GM23338 (cell line): ENCODE measurements at regions not wholly inside any gene's neighbourhood (a gene's known extent, or its start where the extent isn't known, plus 50 kb on each side); places are given as distances from the start of the nearest gene placed in this dataset.

Source experiments
- ATAC-seq: fragments of 200-7000 bp; cut with Tn5 transposase; 3 replicates; pipeline ENCODE4 v1.9.1; 2020
- DNase-seq: peaks from one replicate; pipeline ENCODE4 v3.0.0-alpha.2; 2015; ENCODE audit warnings: low spot score
- H2AFZ ChIP-seq: fragments of 200-600 bp; sonication (generic); 2 replicates; pipeline ENCODE4 v1.8.0; 2016; ENCODE audit warnings: antibody characterized with exemption, mild to moderate bottlenecking, moderate library complexity
- H3F3A ChIP-seq: fragments of 200-600 bp; sonication (generic); replicated peaks from 2 replicates; pipeline ENCODE4 v1.8.0; 2017; ENCODE audit warnings: antibody characterized with exemption, mixed run types, low read depth
- H3K27ac ChIP-seq: fragments of 200-600 bp; sonication (generic); 2 replicates; pipeline ENCODE4 v1.6.1; 2016; ENCODE audit warnings: low read depth
- H3K27me3 ChIP-seq: fragments of 200-600 bp; sonication (generic); 2 replicates; pipeline ENCODE4 v1.8.0; 2016; ENCODE audit warnings: mild to moderate bottlenecking, mixed run types, moderate library complexity; ENCODE audit not compliant: insufficient read depth
- H3K36me3 ChIP-seq: fragments of 200-600 bp; sonication (generic); 2 replicates; pipeline ENCODE4 v1.8.0; 2016; ENCODE audit warnings: mild to moderate bottlenecking; ENCODE audit not compliant: insufficient read depth
- H3K4me1 ChIP-seq: fragments of 200-600 bp; sonication (generic); 2 replicates; pipeline ENCODE4 v1.8.0; 2016; ENCODE audit warnings: mild to moderate bottlenecking, moderate library complexity; ENCODE audit not compliant: insufficient read depth
- H3K4me2 ChIP-seq: fragments of 200-600 bp; sonication (generic); 2 replicates; pipeline ENCODE4 v1.7.1; 2017; ENCODE audit warnings: mixed run types
- H3K4me3 ChIP-seq: fragments of 200-600 bp; sonication (generic); 2 replicates; pipeline ENCODE4 v1.6.1; 2016; ENCODE audit warnings: mixed run types
- H3K79me2 ChIP-seq: fragments of 200-600 bp; sonication (generic); replicated peaks from 2 replicates; pipeline ENCODE4 v1.8.0; 2017; ENCODE audit warnings: mild to moderate bottlenecking; ENCODE audit not compliant: insufficient read depth
- H3K9me2 ChIP-seq: fragments of 200-600 bp; sonication (generic); 2 replicates; pipeline ENCODE4 v1.8.0; 2017; ENCODE audit not compliant: insufficient read depth
- H4K20me1 ChIP-seq: fragments of 200-600 bp; sonication (generic); replicated peaks from 2 replicates; pipeline ENCODE4 v1.8.0; 2017; ENCODE audit warnings: mild to moderate bottlenecking; ENCODE audit not compliant: insufficient read depth
- H3K27ac Mint-ChIP-seq: 2 replicates; pipeline ENCODE4 v1.8.0; 2020; ENCODE audit warnings: inconsistent platforms, mild to moderate bottlenecking, moderate library complexity, mixed read lengths
- H3K27me3 Mint-ChIP-seq: 3 replicates; pipeline ENCODE4 v1.8.0; 2022; ENCODE audit warnings: low read depth, mild to moderate bottlenecking, moderate library complexity, mixed read lengths, inconsistent platforms; ENCODE audit not compliant: insufficient read depth, poor library complexity
- H3K36me3 Mint-ChIP-seq: 3 replicates; pipeline ENCODE4 v1.8.0; 2021; ENCODE audit warnings: low read depth, mild to moderate bottlenecking, inconsistent platforms, moderate library complexity, mixed read lengths
- H3K4me1 Mint-ChIP-seq: 3 replicates; pipeline ENCODE4 v1.8.0; 2020; ENCODE audit warnings: mild to moderate bottlenecking, inconsistent platforms, mixed read lengths
- H3K4me3 Mint-ChIP-seq: 3 replicates; pipeline ENCODE4 v1.8.0; 2021; ENCODE audit warnings: moderate library complexity, mild to moderate bottlenecking, inconsistent platforms, mixed read lengths
- H3K9me3 Mint-ChIP-seq: 3 replicates; pipeline ENCODE4 v1.8.0; 2020; ENCODE audit warnings: moderate library complexity, mild to moderate bottlenecking, inconsistent platforms, mixed read lengths
- ETS1 ChIP-seq: IDR thresholded peaks from 2 replicates; pipeline ENCODE4 v1.6.1; 2016; ENCODE audit warnings: antibody characterized with exemption
- EZH2 ChIP-seq: fragments of 200-600 bp; sonication (generic); IDR thresholded peaks from one replicate; pipeline ENCODE4 v1.8.0; 2017; ENCODE audit warnings: antibody characterized with exemption, mild to moderate bottlenecking, low read depth; ENCODE audit not compliant: unreplicated experiment
- EZH2phosphoT487 ChIP-seq: fragments of 200-600 bp; sonication (generic); IDR thresholded peaks from one replicate; pipeline ENCODE4 v1.8.1; 2018; ENCODE audit warnings: antibody characterized with exemption; ENCODE audit not compliant: unreplicated experiment
- JUNB ChIP-seq: IDR thresholded peaks from one replicate; pipeline ENCODE4 v1.6.1; 2016; ENCODE audit warnings: antibody characterized with exemption; ENCODE audit not compliant: unreplicated experiment
- NANOG ChIP-seq: IDR thresholded peaks from 2 replicates; pipeline ENCODE4 v1.6.1; 2016; ENCODE audit warnings: antibody characterized with exemption, borderline replicate concordance
- POLR2AphosphoS5 ChIP-seq: IDR thresholded peaks from 2 replicates; pipeline ENCODE4 v1.6.1; 2016; ENCODE audit warnings: antibody characterized with exemption, low read depth
- STAT1 ChIP-seq: IDR thresholded peaks from one replicate; pipeline ENCODE4 v1.6.1; 2016; ENCODE audit warnings: antibody characterized with exemption; ENCODE audit not compliant: unreplicated experiment
- ZNF114 ChIP-seq: fragments of 250-450 bp; sonication (Bioruptor Pico); IDR thresholded peaks from 2 replicates; pipeline ENCODE4 v1.5.0; 2020; ENCODE audit warnings: mild to moderate bottlenecking, moderate library complexity
- ZNF331 ChIP-seq: fragments of 250-450 bp; sonication (Bioruptor Pico); IDR thresholded peaks from 2 replicates; pipeline ENCODE4 v1.5.0; 2020; ENCODE audit warnings: low read depth, mild to moderate bottlenecking, moderate library complexity
- TF ChIP-seq, protein P1 (sequence below): IDR thresholded peaks from one replicate; pipeline ENCODE4 v1.6.1; 2018; ENCODE audit warnings: antibody characterized with exemption; ENCODE audit not compliant: unreplicated experiment

- no peak for TF ChIP-seq NANOG
- no peak for TF ChIP-seq ZNF114
- no peak for TF ChIP-seq ETS1
- no peak for TF ChIP-seq ZNF331 (CRISPR knock-in tag)
- TF ChIP-seq, protein P1, sequence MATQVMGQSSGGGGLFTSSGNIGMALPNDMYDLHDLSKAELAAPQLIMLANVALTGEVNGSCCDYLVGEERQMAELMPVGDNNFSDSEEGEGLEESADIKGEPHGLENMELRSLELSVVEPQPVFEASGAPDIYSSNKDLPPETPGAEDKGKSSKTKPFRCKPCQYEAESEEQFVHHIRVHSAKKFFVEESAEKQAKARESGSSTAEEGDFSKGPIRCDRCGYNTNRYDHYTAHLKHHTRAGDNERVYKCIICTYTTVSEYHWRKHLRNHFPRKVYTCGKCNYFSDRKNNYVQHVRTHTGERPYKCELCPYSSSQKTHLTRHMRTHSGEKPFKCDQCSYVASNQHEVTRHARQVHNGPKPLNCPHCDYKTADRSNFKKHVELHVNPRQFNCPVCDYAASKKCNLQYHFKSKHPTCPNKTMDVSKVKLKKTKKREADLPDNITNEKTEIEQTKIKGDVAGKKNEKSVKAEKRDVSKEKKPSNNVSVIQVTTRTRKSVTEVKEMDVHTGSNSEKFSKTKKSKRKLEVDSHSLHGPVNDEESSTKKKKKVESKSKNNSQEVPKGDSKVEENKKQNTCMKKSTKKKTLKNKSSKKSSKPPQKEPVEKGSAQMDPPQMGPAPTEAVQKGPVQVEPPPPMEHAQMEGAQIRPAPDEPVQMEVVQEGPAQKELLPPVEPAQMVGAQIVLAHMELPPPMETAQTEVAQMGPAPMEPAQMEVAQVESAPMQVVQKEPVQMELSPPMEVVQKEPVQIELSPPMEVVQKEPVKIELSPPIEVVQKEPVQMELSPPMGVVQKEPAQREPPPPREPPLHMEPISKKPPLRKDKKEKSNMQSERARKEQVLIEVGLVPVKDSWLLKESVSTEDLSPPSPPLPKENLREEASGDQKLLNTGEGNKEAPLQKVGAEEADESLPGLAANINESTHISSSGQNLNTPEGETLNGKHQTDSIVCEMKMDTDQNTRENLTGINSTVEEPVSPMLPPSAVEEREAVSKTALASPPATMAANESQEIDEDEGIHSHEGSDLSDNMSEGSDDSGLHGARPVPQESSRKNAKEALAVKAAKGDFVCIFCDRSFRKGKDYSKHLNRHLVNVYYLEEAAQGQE = no peak
- no peak for TF ChIP-seq POLR2AphosphoS5
- no peak for TF ChIP-seq EZH2phosphoT487
Observed at GRCh38 chr2:176680916-176681516, 411.8 kb downstream of the MTX2 start (continued).

DNA sequence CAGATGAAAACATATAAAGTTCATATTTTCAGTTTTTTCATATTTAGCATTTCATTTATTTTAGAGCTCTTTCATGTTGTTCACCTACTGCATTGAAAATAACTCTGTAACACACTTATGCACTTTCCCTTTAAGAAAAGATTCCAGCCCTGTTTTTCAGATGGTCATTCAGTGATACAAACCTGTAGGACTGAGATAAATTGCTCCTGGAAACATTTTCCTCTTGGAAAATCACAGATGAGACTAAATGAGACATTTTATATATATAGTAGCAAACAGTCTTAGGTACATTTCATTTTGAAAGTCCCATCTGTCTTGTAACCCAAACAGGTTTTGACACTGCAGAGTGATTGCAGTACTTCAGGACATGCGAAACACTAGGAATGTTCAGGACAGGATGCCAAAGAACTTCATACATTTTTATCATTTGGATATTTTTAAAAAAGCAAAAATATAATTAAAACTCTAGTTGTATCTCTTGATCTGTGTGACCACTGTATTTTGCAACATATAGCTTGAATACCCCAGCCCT lies 412.4 kb downstream of the MTX2 start:
- no peak for TF ChIP-seq EZH2
- TF ChIP-seq ZNF114 = no peak
- no peak for TF ChIP-seq STAT1
- TF ChIP-seq JUNB = no peak
- TF ChIP-seq, protein P1 = no peak
- TF ChIP-seq NANOG = no peak
- no peak for TF ChIP-seq EZH2phosphoT487
- Histone ChIP-seq H3K4me1 (peaks cover 29% of the 10 kb centered on the region), H3K4me2 (no peak overlapping the region), H3K27ac (no peak overlapping the region), H3F3A (no peaks in the 10 kb centered on the region), H3K9me2 (no peaks in the 10 kb centered on the region), H3K36me3 (no peaks in the 10 kb centered on the region), H3K27me3 (no peaks in the 10 kb centered on the region), H3K4me3 (no peak overlapping the region), H2AFZ (no peak overlapping the region), H3K79me2 (no peaks in the 10 kb centered on the region), H4K20me1 (no peaks in the 10 kb centered on the region)
- no peaks in the 10 kb centered on the region for H3K27me3 Mint-ChIP-seq
- no peak overlapping the region for H3K4me3 Mint-ChIP-seq
- H3K9me3 Mint-ChIP-seq = no peaks in the 10 kb centered on the region
- peaks cover 42% of the 10 kb centered on the region for H3K4me1 Mint-ChIP-seq
- no peak overlapping the region for H3K27ac Mint-ChIP-seq
- ATAC-seq = no peak
- no peak for DNase-seq
- H3K36me3 Mint-ChIP-seq = no peaks in the 10 kb centered on the region
